ENCODE measurements at regions not wholly inside any gene's neighbourhood (a gene's known extent, or its start where the extent isn't known, plus 50 kb on each side); places are given as distances from the start of the nearest gene placed in this dataset.

- no peak for TF ChIP-seq CTCF (IDR thresholded peaks at IDR 0.05; ENCODE audit: extremely low read depth, insufficient read depth, missing control alignments)
- no peak for DNase-seq (ENCODE audit: low spot score)
- in situ Hi-C loops (cut with MboI; ENCODE audit: low pct_unique_long_range_greater_than_20kb, low sequenced_read_pairs, unreplicated experiment) = no loop called here
Measured at GRCh38 chr1:104341944-104342343, 592.2 kb downstream of the AMY1C start.

- TF ChIP-seq CTCF (IDR thresholded peaks at IDR 0.05; ENCODE audit: extremely low read depth, insufficient read depth, missing control alignments) = no peak
- in situ Hi-C loops (cut with MboI; ENCODE audit: low pct_unique_long_range_greater_than_20kb, low sequenced_read_pairs, unreplicated experiment) = no loop called here
- no peak for DNase-seq (ENCODE audit: low spot score)
Measured at GRCh38 chr1:104348277-104348676, 598.6 kb downstream of the AMY1C start.

DNA sequence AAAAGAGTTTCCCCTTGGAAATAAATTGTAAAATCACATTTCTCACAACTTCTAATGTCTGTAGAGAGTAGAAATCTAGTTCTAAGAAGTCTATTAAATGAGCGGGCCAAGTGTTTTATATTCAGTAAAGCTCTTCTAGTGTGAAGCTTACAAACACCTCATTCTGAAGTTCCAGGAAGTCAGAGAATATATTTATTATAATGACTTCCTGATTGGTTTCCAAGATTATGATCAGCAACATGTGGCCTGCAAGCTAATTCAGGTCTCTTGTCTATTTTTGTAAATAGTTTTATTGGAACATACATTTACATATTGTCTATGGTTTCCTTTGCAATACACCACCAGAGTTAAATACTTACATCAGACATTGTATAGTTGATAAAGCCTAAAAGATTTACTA is 603.9 kb downstream of the AMY1C start:
- in situ Hi-C loops (cut with MboI; ENCODE audit: low pct_unique_long_range_greater_than_20kb, low sequenced_read_pairs, unreplicated experiment) = no loop called here
- no peak for TF ChIP-seq CTCF (IDR thresholded peaks at IDR 0.05; ENCODE audit: extremely low read depth, insufficient read depth, missing control alignments)
- no peak for DNase-seq (ENCODE audit: low spot score)

DNA sequence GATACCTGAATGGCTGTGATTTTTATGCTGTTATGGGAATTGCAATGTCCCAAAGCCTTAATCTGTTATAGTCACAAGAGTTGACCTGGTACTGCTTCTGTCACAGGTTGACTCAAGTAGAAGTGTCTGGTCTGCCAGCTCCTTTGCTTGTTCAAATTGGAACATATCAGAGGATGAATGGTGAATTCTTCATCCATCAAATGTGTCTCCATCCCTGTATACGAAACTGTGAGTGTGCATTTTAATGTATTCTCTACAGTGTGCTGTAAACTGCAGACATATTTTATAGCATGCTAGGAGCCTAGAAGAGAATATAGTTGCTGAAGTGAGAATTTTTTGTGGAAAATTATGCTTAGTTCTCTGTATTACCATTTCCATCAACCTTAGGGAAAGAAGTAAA is 608.4 kb downstream of the AMY1C start:
- in situ Hi-C loops (cut with MboI; ENCODE audit: low pct_unique_long_range_greater_than_20kb, low sequenced_read_pairs, unreplicated experiment) = no loop called here

DNA sequence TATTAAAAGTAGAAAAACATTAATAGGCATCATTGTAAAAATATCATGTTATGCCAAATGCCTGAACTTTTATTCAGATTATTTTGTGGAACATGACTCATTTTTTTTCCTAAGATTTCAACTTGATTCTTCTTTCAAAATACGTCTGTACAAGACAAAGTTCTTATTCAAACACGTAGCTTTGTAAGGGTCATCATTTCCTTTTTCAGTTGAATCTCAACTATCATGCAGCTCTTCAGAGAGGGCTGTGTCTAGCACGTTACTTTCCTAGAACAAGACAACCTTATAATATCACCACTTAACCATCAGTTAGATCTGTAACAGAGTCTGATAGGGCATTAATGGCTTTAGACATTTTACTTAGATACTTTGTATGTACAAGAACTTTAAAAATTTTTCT is 608.9 kb downstream of the AMY1C start:
- no peak for DNase-seq (ENCODE audit: low spot score)
- in situ Hi-C loops (cut with MboI; ENCODE audit: low pct_unique_long_range_greater_than_20kb, low sequenced_read_pairs, unreplicated experiment) = no loop called here
- TF ChIP-seq CTCF (IDR thresholded peaks at IDR 0.05; ENCODE audit: extremely low read depth, insufficient read depth, missing control alignments) = no peak

More for the DNA sequence above, 608.4 kb downstream of the AMY1C start:
- DNase-seq (ENCODE audit: low spot score) = no peak
- TF ChIP-seq CTCF (IDR thresholded peaks at IDR 0.05; ENCODE audit: extremely low read depth, insufficient read depth, missing control alignments) = no peak

GRCh38 chr1:104378414-104378813 is 628.7 kb downstream of the AMY1C start:
- in situ Hi-C loops (cut with MboI; ENCODE audit: low pct_unique_long_range_greater_than_20kb, low sequenced_read_pairs, unreplicated experiment) = no loop called here
- DNase-seq (ENCODE audit: low spot score) = no peak
- no peak for TF ChIP-seq CTCF (IDR thresholded peaks at IDR 0.05; ENCODE audit: extremely low read depth, insufficient read depth, missing control alignments)

- TF ChIP-seq CTCF (IDR thresholded peaks at IDR 0.05; ENCODE audit: extremely low read depth, insufficient read depth, missing control alignments) = no peak
- DNase-seq (ENCODE audit: low spot score) = no peak
- in situ Hi-C loops (cut with MboI; ENCODE audit: low pct_unique_long_range_greater_than_20kb, low sequenced_read_pairs, unreplicated experiment) = no loop called here
Measured at GRCh38 chr1:104380003-104380402, 630.3 kb downstream of the AMY1C start.

All from GM13977 (cell line).